ENCODE measurements at regions not wholly inside any gene's neighbourhood (a gene's known extent, or its start where the extent isn't known, plus 50 kb on each side); places are given as distances from the start of the nearest gene placed in this dataset.
"Not testable (repeated sequence)": the region's sequence is repeated elsewhere in the genome, so short reads cannot be mapped to it uniquely, and the experiment has no call there.

DNA sequence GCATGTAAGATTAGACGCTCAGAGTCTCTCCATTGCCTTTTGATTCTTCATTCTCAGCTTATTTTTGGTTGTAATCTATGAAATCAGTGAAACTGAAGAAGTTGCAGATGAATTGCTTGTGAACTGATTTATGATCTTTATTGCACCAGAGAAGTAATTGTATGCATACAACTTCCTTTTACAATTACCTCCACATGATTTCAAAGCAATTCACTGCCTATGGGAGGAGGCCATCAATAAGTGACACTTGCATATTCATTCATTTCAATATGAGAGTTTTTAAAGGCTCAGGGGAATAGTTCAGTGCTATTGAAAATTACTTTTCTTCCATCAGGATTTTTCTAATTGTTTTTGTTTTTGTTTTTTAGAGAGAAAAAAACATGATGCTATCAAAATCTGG is 222.3 kb downstream of the NKX6-1 start:
- DNase-seq = no peak

DNA sequence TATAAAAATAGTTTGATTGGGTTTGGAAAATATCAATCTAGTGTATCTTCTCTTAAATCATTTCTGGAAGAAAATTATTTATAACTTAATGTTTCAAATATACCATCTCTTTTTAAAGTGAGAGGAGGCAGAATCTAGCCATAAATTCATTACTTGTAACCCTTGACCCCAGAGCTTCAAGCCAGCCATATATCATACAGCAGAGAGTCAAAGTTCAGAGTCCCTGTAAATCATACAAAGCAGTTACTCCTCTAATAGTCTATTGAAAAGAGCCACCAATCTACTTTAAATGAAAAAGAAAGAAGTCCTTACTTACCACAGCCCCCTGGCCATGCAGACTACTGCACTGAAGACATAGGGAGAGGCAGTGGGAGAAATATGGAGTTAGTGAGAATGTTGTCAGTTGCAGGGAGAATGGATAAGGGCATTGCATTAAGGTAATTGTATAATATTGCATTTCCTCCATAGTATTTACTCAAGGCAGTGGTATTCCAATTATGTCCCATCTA is 229.5 kb downstream of the NKX6-1 start:
- DNase-seq = no peak

DNA sequence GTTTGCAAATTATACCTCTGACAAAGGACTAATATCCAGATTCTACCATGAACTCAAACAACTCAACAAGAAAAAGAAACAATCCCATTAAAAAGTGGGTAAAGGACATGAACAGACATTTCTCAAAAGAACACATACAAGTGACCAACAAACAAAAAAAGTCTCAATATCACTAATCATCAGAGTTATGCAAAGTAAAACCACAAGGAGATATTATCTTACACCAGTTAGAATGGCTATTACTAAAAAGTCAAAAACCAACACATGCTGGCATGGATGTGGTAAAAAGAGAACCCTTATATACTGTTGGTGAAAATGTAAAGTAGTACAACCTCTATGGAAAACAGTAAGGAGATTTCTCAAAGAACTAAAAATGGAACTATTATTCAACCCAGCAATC is 234.4 kb downstream of the NKX6-1 start:
- DNase-seq = no peak

DNA sequence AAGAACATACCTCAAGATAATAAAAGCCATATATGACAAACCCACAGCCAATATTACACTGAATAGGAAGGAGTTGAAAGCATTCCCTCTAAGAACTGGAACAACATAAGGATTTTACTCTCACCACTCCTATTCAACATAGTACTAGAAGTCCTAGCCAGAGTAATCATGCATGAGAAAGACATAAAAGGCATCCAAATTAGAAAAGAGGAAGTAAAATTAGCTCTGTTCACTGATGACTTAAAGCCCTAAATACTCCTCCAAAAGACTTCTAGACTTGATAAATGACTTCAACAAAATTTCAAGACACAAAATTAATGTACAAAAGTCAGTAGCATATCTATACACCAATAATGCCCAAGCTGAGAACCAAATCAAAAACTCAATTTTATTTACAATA is 235.7 kb downstream of the NKX6-1 start:
- no peak for DNase-seq

DNA sequence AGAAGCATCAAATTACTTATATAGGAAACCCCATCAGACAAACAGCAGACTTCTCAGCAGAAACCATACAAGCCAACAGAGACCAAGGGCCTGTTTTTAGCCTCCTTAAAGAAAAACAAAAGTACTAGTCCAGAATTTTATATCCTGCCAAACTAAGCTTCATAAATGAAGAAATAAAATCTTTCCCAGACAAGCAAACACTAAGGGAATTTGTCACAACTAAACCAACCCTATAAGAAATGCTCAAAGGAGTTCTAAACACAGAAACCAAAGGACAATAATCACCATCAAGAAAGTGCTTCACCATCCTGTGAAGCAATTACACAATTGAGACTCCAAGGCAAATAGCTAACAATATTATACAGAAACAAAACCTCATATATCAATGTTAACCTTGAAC is 238.6 kb downstream of the NKX6-1 start:
- no peak for DNase-seq

DNA sequence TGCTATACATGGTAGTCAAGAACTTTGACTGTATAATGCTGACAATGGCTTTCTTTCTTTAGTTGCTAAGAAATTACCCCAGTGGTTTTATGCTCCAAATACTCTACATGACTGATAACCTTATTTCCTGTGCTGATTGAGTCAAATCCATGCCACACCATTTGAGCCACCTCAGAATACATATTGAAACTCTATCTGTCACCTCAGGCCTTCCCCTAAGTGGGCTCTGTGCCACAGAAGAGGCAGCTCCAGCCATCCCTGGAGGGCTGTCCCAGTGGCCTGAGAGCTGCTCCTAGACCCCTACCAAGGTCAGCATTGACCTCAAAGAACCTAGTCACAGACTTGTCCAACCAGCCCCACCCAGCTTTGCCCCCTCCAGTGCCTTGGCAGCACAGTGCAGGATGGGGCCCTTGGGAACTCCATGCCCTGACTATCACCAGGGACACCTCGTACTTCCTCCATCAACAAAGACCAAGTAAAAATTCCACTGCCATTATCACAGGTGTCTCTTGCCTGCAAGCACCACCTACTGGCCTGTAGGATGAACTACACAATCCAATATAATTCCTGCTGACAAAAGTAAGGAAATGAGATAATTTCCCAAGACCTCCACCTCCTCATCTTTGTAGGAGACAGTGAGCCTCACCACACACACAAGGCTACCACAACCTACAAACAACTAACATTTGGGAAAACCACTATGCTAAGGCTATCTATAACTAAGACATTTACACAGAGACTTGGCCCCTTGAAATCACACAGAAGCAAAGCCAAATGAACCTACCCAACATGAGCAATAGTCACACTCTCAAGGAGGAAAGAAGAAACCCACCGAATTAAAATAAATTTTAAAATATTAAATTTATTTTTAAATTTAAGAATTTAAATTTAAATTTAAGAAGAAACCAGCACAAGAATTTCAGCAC is 239.9 kb downstream of the NKX6-1 start:
- DNase-seq = peak; percentile 2

DNA sequence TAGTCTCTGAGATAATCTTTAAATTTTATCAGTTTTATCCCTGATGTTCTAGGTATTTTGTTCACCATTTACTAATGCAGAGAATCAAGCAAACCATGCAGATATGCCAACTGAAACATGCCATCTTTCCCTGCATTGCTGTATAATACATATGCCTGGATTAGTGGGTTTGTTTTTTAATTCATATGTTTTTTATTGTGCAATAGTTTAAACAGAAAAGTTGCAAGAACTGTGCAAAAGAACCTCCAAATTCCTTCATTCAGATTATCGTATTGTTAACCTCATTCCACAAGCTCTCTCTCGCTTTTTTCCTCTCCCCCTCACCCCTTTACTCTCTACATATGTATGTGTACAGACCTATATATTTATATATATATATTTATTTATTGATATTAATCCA is 244.6 kb downstream of the NKX6-1 start:
- no peak for DNase-seq

DNA sequence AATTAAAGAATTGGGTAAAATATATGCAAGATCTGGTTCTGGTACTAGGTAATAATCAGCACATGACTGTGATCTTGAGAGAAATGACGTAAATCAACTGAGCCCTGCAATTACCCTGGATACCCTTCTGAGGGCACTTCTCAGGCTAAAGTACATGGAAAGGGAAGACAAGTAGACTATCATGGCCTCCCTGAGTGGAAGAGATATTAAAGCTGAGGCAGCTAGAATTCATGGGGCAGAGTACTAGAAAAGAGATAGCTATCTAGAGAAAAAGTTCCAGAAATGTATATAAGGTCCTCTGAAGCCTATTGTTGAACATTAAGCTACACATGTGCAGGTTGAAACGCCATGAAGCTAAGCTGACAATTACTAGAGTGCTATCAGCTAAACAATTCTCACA is 249.6 kb downstream of the NKX6-1 start:
- no peak for DNase-seq

DNA sequence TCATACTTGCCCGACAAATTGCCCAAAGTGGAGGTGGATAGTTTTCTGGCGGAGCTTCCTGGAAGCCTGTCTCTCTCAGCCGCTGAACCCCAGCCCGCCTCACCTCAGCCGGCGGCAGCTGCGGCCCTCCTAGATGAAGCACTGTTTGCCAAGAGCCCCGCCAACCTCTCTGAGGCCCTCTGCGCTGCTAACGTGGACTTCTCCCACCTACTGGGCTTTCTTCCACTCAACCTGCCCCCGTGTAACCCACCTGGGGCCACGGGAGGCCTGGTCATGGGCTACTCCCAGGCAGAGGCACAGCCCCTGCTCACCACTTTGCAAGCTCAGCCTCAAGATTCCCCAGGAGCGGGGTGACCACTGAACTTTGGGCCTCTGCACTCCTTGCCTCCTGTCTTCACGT is 254.1 kb downstream of the NKX6-1 start:
- not testable (repeated sequence) for DNase-seq

DNA sequence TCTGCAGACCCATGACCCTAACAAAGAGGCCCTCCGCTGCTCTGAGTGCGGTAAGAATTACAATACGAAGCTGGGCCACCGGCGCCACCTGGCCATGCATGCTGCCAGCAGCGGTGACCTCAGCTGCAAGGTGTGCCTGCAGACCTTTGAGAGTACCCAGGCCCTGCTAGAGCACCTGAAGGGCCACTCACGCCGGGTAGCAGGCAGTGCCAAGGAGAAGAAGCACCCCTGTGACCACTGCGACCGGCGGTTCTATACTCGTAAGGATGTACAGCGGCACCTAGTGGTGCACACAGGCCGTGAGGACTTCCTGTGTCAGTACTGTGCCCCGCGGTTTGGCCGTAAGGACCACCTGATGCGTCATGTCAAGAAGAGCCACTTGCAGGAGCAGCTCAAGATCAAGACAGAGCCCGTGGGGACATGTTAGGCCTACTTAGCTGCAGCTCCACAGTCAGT is 254.7 kb downstream of the NKX6-1 start:
- not testable (repeated sequence) for DNase-seq

DNA sequence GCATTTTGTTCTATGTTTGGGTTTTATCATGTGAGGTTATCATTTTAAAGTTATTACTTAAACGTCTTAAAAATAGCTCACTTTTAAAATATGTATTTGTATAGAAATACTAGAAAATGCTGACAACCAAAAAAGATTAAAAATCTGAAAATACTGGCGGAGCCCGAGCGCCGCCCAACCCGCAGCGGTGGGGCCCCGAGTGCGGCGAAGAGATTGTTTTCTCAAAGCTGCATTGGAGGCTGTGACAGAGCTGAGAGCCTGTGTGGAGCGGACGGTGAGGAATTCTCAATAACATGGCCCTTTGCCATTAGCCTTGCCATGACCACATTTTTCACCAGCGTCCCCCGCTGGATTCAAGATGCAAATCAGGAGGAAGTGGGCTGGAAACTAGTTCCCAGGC is 255.4 kb downstream of the NKX6-1 start:
- DNase-seq = no peak

DNA sequence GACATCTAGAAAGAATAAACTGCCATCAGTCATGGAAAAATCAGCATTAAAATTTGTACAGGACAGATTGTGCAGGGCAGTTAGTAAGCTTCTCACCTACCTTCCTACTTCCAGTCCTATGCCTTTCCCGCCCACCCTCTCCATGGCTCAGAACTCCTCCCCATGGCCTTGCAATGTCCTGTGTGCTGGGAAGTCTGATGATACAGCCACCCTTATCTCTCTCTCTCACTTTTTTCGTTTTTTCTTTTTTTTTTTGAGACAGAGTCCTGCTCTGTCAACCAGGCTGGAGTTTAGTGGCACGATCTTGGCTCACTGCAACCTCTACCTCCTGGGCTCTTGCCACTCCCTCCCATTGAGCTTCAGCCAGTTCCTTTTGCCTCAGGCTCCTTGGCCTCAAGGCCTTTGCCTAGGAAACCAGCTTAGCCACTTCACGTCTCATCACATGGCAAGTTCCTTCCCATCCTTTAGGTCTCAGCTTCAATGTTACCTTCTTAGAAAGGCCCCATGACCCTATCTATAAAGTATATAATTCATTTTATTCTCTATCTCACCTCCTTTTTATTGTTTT is 259.7 kb downstream of the NKX6-1 start:
- DNase-seq = no peak

DNA sequence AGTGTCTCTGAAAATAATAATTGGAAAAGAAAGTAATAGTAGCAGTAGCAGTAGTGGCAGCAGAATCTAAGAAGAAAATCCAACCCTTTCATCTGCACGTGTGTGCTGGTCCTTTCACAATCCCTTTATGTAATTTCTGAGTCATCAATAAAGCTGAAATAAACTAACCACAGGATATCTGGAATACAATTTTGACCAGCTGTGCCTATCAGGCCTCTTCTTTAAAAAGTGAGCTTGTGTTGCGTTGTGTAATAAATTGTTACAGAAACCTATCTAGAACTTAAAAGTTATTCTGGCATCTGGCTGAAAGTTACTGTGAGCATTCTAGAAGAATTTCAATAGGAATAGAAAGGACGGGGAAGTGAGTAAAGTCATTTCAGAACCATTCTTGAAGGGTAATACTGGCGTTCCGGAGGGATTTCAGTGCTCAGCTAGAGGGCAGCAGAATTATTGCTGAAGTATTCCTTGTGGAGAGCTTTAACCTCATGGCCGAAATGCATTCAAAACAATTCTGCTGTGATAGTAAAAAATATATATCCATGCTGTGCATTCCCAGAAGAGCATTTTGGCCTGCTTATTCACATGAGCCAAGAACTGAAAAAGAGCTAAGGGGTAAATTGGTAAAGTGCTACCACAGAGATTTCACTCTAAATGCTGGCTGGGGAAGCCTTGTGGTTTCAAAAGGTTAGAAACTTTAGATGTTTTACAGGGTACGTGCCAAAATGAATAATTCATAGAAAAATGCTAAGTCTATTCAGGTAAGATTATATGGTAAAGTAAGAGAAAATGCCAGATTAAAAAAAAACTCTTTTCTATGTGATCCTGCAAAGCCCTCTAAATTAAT is 260.6 kb downstream of the NKX6-1 start:
- peak; percentile 51 for DNase-seq

DNA sequence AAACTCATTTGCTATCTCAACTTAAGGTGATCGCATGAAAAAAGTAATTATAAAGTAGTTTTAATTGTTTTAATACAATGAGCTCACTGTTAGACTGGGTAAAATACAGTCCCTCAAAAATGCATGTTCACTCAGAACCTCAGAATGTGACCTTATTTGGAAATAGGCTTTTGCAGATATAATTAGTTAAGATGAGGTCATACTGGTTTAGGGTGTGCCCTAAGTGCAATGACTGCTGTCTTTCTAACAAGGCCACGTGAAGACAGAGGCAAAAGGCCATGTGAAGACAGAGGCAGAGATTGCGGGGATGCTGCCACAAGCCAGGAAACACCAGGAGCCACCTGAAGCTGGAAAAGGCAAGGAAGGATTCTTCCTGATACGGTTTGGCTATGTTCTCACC is 262.1 kb downstream of the NKX6-1 start:
- DNase-seq = peak; percentile 2

DNA sequence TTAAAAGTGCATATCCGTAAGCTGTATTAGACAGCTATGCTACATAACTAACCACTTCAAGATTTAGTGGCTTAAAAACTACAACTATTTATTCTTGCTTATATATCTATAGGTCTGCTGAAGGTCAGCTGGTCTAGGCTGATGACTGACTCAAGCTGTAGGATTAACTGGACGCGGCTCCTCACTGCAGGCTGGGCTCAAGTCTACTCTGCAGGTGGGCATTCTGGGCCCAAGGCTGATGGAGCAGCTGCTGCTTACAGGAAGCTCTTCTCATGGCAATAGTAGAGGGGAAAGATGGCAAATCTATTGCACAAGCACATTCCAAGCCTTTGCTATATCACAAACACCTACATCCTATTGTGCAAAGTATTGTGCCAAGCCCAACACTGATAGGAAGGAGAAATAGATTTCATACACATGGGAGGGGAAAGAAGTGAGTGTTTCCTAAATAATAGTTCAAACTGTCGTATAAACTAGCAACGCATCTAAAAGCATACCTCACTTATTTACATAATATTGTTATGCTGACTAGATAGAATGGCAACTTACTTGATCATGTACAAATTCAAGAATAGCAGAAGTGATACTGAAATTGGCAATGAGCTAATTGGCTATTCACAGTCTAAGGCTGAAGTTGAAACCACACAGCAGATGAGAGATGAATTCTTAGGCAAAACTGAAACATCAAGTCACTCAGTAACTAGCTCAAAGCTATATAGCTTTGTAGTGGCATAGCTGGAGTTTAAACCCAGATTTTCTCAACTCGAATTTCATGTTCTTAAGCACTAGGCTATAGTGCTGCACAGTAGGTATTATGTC is 263.8 kb downstream of the NKX6-1 start:
- DNase-seq = no peak

DNA sequence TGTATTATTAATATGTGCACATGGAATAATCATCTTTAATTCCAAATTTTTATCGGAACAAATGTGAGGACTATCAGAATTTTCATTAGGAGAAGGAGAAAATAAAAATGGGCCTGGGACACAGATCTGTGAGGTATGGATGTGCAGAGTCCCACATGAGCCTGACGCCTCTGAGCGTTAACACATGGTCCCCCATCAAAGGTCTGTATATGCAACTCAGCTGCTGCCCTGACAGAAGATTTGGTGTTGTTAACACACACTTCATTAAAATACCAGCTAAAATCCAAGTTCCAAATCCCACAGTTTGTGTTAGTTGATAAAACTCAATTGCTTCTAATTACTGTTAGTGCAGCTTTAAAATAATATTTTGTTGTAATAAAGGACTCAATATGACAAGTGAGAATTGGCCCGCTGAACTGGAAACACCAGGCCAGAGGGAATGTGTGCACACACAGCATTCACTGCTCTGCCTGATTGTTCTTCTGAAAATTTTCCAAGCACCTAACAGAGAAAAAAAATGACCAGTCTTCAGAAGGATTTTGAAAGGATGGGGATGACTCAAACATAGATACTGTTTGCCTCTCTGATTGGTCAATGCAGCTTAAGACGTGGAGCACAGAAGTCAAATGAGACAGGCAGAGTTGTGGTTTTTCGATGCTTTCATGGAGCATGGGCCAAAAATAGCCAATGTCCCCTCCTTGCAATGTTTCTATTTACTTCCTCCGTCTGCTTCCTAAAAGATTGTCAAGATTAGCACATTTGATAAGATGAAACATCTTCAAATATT is 266.6 kb downstream of the NKX6-1 start:
- DNase-seq = no peak

DNA sequence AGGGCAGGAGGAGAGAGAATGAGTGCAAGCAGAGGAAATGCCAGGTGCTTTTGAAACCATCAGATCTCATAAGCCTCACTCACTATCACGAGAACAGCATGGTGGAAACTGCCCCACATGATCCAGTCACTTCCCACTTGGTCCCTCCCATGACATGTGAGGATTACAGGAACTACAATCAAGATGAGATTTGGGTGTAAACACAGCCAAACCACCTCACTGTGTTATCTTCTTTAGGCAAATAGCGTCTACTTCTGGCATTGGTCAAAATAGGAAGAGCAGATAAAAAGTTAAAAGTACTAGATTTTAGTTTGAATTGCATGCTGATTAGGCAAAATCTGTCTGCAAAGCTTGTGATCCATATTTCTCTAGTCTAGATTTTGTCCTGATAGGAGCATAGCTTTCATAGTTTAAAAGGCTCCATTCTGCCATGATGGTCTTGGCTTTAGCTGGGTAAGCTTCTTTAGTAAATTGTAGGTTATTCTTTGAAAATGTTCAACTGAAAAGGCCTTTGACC is 267.5 kb downstream of the NKX6-1 start:
- DNase-seq = no peak

DNA sequence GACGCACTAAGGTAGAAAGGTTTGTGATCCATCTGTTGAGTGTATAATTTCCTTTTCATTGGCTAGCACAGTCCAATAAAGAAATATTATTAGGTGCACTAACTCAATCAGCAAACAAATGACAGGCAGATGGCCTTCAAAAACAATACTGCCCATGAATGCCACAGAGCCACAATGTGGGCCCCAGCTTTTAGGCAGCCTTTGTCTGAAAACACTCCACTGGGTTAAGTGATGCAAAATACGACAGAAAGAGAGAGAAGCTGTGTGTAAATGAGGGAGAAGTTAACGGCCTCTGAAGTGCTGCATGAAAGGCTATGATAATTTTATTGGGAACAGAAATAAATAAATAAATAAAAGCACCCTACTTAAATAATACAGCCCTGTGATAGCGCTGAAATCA is 274.6 kb downstream of the NKX6-1 start:
- DNase-seq = no peak

DNA sequence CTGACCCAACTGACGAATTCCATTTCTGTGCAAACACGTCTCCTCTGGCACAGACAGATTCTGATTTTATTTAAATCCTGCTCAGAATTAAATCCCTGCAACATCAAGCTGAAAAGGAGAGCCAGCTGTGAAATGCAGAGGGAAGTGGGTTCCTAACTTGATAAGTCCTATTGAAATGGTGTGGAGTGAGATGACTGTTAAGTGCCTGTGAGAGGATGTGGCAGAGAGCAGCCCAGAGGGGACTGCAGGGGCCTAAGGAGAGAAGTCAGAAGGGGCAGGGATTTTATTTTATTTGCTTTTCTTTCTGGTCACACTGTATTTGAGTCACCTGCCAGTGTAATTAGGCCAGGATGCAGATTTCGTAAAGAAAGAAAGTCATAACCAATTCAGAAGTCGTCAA is 277.4 kb downstream of the NKX6-1 start:
- DNase-seq = no peak

DNA sequence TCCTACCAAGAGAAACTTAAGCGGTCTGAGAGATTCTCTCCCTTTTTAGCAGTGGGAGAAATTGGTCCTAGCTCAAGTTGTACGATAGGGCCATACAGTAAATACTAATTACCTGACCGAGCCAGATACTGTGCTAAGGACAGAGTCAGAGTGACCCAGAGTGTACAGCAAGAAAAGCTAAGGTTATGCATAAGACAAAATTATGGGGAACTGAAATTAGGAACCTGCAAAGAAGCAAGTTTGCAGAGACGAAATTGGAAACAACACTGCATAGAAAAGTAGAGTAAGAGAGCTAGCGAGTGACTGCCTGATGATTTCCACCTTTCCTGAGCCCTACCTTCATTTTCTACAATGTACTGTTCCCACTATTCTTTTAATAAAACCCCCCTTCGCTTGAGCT is 278.1 kb downstream of the NKX6-1 start:
- no peak for DNase-seq

DNA sequence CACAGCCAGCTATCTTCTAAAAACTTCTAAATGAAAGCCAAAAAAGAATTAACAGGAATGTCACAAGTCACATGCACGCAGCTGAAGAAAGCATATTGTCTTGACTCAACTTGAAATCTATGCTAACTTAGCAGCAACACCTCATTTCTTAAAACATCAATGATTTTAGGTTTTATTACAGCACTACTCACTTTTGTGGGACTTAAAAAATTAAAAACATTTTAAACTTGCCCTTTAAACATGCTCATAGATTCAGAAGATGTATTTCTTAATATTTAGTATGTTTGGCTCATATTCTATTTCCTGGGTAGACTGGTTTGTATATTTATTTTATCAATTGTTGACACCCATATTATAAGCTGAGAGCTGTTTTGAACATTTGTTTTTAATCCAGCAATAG is 279.4 kb downstream of the NKX6-1 start:
- DNase-seq = no peak
